GM19372 (cell line): ENCODE measurements at regions not wholly inside any gene's neighbourhood (a gene's known extent, or its start where the extent isn't known, plus 50 kb on each side); places are given as distances from the start of the nearest gene placed in this dataset.

Source experiments
- ATAC-seq: cut with Tn5 transposase; IDR thresholded peaks from one replicate; pipeline ENCODE4 v1.9.1; 2021; ENCODE audit warnings: mild to moderate bottlenecking, low read depth, moderate library complexity; ENCODE audit not compliant: unreplicated experiment

- peak; percentile 72 for ATAC-seq
Measured at GRCh38 chr9:107112707-107113243, 170.3 kb upstream of the RAD23B start.

- no peak for ATAC-seq
Measured at GRCh38 chr9:107118863-107119624, 164.0 kb upstream of the RAD23B start.

- ATAC-seq = no peak
Measured at GRCh38 chr9:107119735-107120134, 163.3 kb upstream of the RAD23B start.

- no peak for ATAC-seq
Measured at GRCh38 chr9:107123389-107123788, 159.7 kb upstream of the RAD23B start.

DNA sequence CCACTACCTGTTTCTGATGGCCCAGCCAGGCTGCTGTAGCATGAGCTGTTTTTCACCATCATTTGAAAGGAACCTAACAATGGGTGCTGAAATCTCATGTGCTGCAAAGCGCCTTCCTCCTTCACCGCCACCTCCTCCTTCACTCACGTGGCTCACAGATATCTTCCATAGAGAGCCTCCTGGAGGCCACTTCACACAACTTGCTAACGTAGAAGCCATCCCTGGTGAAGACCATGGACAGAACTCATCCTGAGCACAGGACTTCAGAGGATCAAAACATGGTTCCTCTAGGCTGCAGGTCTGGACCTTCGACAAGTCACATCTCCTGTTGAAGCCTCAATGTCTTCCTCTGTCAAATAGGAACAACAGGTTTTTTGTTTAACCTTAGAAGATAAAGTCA is 155.5 kb upstream of the RAD23B start:
- ATAC-seq = no peak

- ATAC-seq = no peak
Measured at GRCh38 chr9:107131108-107131799, 151.8 kb upstream of the RAD23B start.

DNA sequence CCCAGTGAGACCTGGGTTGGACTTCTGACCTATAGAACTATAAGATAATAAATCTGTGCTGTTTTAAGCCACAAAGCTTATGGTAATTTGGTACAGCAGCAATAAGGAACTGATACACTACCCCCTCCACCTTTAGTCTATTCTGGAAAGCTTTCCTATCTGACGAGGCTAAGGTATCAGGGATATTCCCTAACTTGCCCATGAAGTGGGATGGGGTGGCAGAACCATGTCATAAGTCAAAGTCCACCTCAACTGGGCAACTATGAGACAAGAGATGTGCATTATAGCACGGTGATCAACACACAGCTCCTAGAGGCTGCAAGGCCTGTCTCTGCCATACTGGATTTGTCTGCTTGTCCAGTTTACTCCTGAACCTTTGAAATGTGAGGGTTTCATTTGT is 146.8 kb upstream of the RAD23B start:
- ATAC-seq = no peak

- ATAC-seq = no peak
Measured at GRCh38 chr9:107137495-107138202, 145.4 kb upstream of the RAD23B start.

DNA sequence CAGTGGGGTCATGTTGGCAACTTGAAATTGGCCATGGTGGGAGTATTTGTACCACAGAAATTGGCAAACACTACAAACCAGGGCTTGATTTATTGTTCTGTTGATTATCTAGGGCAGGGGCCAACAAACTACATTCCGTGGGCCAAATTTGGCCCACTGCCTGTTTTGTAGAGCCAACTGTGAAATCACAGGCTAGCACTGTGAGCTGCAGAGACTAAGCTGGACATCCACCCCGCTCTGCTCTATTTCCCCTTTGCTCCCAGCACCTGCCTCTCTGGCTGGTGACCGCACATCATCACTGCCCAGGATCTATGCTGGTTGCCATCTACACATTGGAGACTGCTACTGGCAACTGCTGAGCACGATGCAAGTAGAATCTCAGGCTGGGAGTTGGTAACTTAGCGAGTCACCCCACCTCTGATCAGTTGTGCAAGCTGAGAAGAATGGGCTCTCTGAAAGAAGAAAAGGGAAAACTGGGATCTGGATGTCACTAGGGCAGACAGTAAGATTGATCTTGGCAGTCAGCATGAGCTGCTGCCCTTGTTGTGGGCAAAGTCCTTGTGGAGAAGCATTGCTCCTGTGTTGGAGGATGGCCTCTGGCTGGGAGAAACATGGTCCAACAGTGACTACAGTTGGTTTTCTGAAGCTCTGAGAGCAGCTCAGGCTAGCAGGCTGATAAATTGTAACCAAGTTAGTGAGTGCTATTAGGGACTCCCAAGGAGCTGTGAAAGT is 144.7 kb upstream of the RAD23B start:
- no peak for ATAC-seq

- ATAC-seq = no peak
Measured at GRCh38 chr9:107141967-107142366, 141.1 kb upstream of the RAD23B start.

DNA sequence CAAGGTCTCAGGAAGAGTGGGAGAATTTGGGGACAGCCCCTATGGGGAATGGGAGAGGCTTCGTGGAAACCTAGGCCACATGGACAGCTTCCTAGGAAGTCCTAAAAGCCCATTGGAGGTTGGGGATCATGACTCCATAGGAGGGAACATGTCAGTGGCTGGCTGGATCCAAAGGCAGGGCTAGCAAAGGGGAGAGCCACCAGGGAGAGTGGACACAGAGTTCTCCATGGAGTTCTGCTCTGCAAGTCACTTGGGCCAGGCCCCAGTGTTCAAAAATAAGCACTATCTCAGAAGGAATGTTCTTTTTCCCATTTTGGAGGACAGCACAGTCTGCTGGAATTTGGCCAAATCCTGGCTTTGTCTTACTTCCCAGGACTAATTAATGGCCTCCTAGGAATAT is 140.6 kb upstream of the RAD23B start:
- no peak for ATAC-seq

DNA sequence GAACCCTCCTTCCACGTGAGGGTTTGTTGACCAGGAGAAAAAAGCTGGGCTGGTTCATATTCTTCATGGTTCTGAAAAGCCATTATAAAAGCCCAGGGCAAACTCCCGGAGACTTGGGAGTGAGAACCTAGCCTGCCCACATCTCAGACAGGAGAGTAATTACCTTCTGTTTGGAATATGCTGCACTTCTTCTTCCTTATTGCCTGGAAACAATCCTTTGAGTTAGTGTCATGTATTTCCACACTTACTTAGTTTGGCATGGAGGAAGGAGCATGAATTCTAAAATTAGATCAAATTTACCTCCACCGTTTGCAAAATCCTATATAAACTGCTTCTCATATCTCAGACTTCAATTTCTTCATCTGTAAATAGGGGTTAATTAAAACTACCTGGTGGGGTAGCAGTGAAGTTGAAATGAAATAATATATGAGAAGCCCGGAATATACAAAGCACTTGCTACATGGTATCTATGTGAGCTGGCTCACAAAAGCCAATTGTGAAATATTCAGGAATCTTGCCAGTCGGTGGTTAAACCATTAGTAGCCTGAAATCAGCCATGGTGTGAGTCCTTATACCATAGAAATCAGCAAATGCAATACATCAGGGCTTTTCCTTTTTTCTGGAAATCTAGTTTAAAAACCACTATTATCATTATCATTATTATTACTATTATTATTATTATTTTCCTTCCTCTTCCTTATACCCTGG is 140.0 kb upstream of the RAD23B start:
- no peak for ATAC-seq

DNA sequence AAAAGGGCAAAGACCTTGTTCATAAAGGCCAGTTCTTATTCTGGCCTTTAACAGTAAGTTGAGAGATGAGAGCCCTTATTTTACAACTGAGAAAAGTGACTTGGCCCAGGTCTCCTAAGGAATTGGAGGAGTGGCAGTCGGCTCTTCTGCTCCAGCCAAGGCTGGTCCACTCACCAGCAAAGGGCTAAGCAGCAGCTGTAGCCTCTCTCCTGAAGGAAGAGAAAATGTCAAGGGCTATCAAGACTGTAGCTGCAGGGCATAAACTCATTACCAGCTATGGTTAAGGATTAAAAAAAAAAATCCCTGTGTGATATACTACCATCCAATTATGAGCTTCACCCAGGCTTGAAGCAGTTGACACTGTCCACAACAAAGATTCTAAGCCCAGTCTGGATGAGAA is 138.6 kb upstream of the RAD23B start:
- ATAC-seq = no peak

GRCh38 chr9:107147134-107147533 is 135.9 kb upstream of the RAD23B start:
- no peak for ATAC-seq

DNA sequence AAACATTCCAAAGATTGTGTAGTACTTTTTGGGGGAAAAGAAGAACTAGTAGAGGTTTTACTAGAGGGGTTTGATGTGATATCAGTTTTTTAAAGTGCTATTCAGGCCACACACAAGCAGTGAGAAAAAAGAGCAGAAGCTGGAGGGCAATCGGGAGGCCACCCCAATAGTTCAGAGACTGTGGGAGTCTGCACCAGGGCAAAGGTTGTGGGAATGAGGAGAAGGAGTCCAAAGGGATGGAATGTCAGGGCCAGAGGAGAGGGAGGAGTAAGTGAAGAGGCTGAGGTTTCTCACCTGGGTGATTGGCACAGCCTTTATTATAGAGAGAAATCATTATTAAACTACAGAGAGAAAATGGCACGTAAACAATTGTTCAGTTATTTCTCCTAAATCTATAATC is 134.9 kb upstream of the RAD23B start:
- no peak for ATAC-seq

GRCh38 chr9:107149756-107150155 is 133.3 kb upstream of the RAD23B start:
- no peak for ATAC-seq

GRCh38 chr9:107153336-107153735 is 129.7 kb upstream of the RAD23B start:
- no peak for ATAC-seq

GRCh38 chr9:107154291-107154690 is 128.8 kb upstream of the RAD23B start:
- no peak for ATAC-seq

- ATAC-seq = no peak
Measured at GRCh38 chr9:107154766-107155165, 128.3 kb upstream of the RAD23B start.

GRCh38 chr9:107155244-107155817 is 127.7 kb upstream of the RAD23B start:
- ATAC-seq = no peak
